CD14-positive monocyte (primary cell): ENCODE measurements at regions not wholly inside any gene's neighbourhood (a gene's known extent, or its start where the extent isn't known, plus 50 kb on each side); places are given as distances from the start of the nearest gene placed in this dataset.
"Not testable (repeated sequence)": the region's sequence is repeated elsewhere in the genome, so short reads cannot be mapped to it uniquely, and the experiment has no call there.

Experiments
- DNase-seq, 3 donors: peaks; one replicate each; pipeline ENCODE4 v3.0.0-alpha.2; 2011 to 2022
- H2AFZ ChIP-seq: 2 replicates; pipeline ENCODE4 v1.6.0; 2012; ENCODE audit warnings: mild to moderate bottlenecking, low read depth, low read length, inconsistent platforms; ENCODE audit not compliant: insufficient read depth, poor library complexity, severe bottlenecking
- H3K27ac ChIP-seq, 2 donors: 1 replicate in 1 of 2; 2 replicates in 1 of 2; pipeline ENCODE4 v1.5.1; 2012 to 2013; ENCODE audit warnings: low read length in 2 of 2, control low read depth in 1 of 2, inconsistent platforms in 1 of 2, low read depth in 1 of 2, mild to moderate bottlenecking in 1 of 2
- H3K27me3 ChIP-seq, 2 donors: one replicate each; pipeline versions ENCODE4 v1.6.0 to v1.6.1; 2011 to 2013; ENCODE audit warnings: low read length in 2 of 2; ENCODE audit not compliant: control insufficient read depth in 2 of 2, insufficient read depth in 2 of 2
- H3K36me3 ChIP-seq, 2 donors: replicated peaks in 1 of 2; 1 replicate in 1 of 2; 2 replicates in 1 of 2; pipeline versions ENCODE4 v1.5.1 to v1.6.1; 2012 to 2013; ENCODE audit warnings: low read length in 2 of 2, control low read depth in 1 of 2, inconsistent platforms in 1 of 2, mild to moderate bottlenecking in 1 of 2; ENCODE audit not compliant: insufficient read depth in 2 of 2, control insufficient read depth in 1 of 2
- H3K4me1 ChIP-seq, 2 donors: 1 replicate in 1 of 2; 2 replicates in 1 of 2; pipeline versions ENCODE4 v1.5.1 to v1.6.1; 2012 to 2013; ENCODE audit warnings: low read length in 2 of 2, control low read depth in 1 of 2, inconsistent platforms in 1 of 2, mild to moderate bottlenecking in 1 of 2, moderate library complexity in 1 of 2; ENCODE audit not compliant: insufficient read depth in 2 of 2, control insufficient read depth in 1 of 2
- H3K4me2 ChIP-seq: replicated peaks from 2 replicates; pipeline ENCODE3; 2012; ENCODE audit warnings: low read length, moderate library complexity, mild to moderate bottlenecking; ENCODE audit not compliant: poor library complexity, severe bottlenecking; ENCODE audit errors: extremely low read depth
- H3K4me3 ChIP-seq, 3 experiments: fragments of 200-600 bp in 1 of 3; sonication (generic) in 1 of 3; replicated peaks in 1 of 3; 1 replicate in 2 of 3; 2 replicates in 1 of 3; pipeline ENCODE4 v1.5.1; 2011 to 2013; ENCODE audit warnings: low read length in 3 of 3, mild to moderate bottlenecking in 3 of 3, control low read depth in 2 of 3, low read depth in 2 of 3, inconsistent platforms in 1 of 3, moderate library complexity in 1 of 3
- H3K79me2 ChIP-seq: 2 replicates; pipeline ENCODE4 v1.6.0; 2012; ENCODE audit warnings: mild to moderate bottlenecking, control low read depth, inconsistent platforms, low read length, moderate library complexity; ENCODE audit not compliant: insufficient read depth
- H3K9ac ChIP-seq: 2 replicates; pipeline ENCODE4 v1.6.0; 2017; ENCODE audit warnings: low read length, mild to moderate bottlenecking; ENCODE audit not compliant: insufficient read depth, poor library complexity, severe bottlenecking
- H3K9me3 ChIP-seq, 2 donors: replicated peaks in 1 of 2; 1 replicate in 1 of 2; 2 replicates in 1 of 2; pipeline versions ENCODE4 v1.5.1 to v1.6.1; 2012 to 2013; ENCODE audit warnings: low read length in 2 of 2, control low read depth in 1 of 2; ENCODE audit not compliant: control insufficient read depth in 1 of 2, insufficient read depth in 1 of 2
- H4K20me1 ChIP-seq: 2 replicates; pipeline ENCODE4 v1.6.0; 2012; ENCODE audit warnings: mild to moderate bottlenecking, low read length, control low read depth, moderate library complexity; ENCODE audit not compliant: insufficient read depth
- H3K27ac Mint-ChIP-seq, 7 donors: one replicate each; pipeline ENCODE4 v1.8.0; 2020; ENCODE audit warnings: mild to moderate bottlenecking in 7 of 7, mixed read lengths in 7 of 7, moderate library complexity in 6 of 7, inconsistent platforms in 2 of 7
- H3K27me3 Mint-ChIP-seq, 3 donors: one replicate each; pipeline ENCODE4 v1.8.0; 2021 to 2022; ENCODE audit warnings: low read depth in 3 of 3, mild to moderate bottlenecking in 3 of 3, mixed read lengths in 3 of 3, moderate library complexity in 3 of 3, inconsistent platforms in 1 of 3
- H3K36me3 Mint-ChIP-seq, 2 donors: one replicate each; pipeline ENCODE4 v1.8.0; 2020; ENCODE audit warnings: mixed read lengths in 2 of 2, inconsistent platforms in 1 of 2, mild to moderate bottlenecking in 1 of 2
- H3K4me1 Mint-ChIP-seq: one replicate; pipeline ENCODE4 v1.8.0; 2020; ENCODE audit warnings: mild to moderate bottlenecking, mixed read lengths
- H3K4me3 Mint-ChIP-seq, 2 donors: one replicate each; pipeline ENCODE4 v1.8.0; 2020; ENCODE audit warnings: mild to moderate bottlenecking in 2 of 2, mixed read lengths in 2 of 2, moderate library complexity in 1 of 2
- H3K9me3 Mint-ChIP-seq, 7 donors: one replicate each; pipeline ENCODE4 v1.8.0; 2020 to 2022; ENCODE audit warnings: mixed read lengths in 7 of 7, mild to moderate bottlenecking in 6 of 7, moderate library complexity in 6 of 7, inconsistent platforms in 2 of 7
- WGBS: methylation state at CpG from one replicate; pipeline ENCODE4 v1.1.5; 2013; ENCODE audit warnings: missing lambda C conversion rate; ENCODE audit not compliant: insufficient coverage; 5-methylcytosine and 5-hydroxymethylcytosine counted together
- intact Hi-C, 2 donors: fragments of 100-400 bp; cut with micrococcal nuclease; formaldehyde crosslinking; loops; one replicate each; pipeline versions ENCODE4 v1.15.0 to v1.15.1; 2023

DNA sequence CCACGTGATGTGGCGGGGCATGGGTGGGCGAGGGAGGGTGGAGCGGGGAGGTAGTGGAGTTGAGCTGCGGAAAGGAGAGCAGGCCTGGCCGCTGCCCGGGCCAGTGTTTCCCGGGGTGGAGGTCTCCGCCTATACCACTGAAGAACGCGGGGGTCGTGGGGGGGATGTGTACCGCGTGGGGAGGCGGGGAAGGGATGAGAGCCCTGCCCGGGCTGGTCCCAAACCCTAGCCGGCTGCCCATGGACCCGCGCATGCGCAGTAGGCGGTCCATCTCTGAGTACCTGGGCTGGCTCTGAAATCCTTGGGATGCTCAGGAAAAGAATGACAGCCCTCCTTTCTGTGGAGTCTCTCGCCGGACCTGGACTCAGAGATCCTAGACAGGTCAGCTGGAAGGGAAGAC is 3927.8 kb upstream of the OR11H1 start:
- peaks cover 55 to 62% of the 10 kb centered on the region in 2 donors for H3K9me3 ChIP-seq
- H3K27me3 Mint-ChIP-seq, H3K4me1 Mint-ChIP-seq, H2AFZ ChIP-seq, intact Hi-C loops, H4K20me1 ChIP-seq, H3K27me3 ChIP-seq, H3K27ac Mint-ChIP-seq, H3K9ac ChIP-seq, H3K4me3 ChIP-seq, H3K36me3 ChIP-seq, H3K4me2 ChIP-seq, DNase-seq, H3K4me1 ChIP-seq, H3K27ac ChIP-seq, H3K79me2 ChIP-seq, H3K36me3 Mint-ChIP-seq, H3K4me3 Mint-ChIP-seq: not testable (repeated sequence)
- H3K9me3 Mint-ChIP-seq, result peaks cover 34 to 60% (median 58%) of the 10 kb centered on the region in 7 donors
- 79% methylated on average over 18 of the region's 23 CpGs for WGBS

DNA sequence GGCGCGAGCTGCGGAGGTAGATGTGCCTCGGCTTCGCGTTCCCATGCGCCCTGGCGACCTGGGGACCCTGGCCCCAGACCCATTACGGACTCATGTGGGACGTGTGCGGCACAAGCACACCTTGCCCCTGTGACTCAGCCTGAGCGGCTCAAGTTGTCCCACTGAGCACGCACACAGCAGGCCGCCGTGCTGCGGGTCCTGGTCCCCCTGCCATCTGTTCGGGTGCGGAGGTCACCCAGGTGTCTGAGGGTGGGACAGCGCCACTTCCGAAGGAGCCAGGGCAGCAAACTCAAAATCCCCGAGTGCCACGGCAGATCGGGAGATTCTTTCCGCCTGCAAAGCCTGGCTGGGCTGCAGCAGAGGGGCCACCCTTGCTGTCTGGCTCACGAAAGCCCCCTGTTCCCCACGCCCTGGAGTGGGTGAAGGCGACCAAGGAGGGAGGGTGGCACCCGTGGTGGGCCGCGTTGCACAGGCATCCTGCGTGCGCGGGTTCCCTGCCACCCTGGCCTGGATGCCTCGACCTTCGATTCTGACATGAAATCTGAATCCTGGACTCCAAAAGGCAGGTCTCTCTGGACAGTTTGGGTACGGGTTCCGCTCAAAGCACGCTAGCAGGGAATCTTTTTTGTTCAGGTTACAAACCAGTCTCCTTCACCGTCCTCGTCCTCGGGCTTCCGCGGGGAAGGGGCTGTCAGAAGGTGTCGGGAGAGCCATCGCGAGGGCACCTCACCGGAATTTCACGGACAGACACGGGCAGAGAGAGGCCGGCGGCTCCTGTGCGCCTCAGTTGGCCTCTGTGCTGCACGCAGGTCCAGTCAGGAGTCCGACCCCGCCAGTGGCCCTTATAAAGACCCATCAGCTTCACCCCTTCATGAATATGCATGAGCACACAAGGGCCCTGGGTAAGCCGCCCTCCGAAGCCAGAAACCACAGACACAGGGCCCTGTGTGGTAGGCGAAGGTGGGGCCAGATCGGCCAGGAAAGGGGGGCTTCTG is 3926.8 kb upstream of the OR11H1 start:
- Mint-ChIP-seq H3K9me3 (peaks cover 42 to 71% (median 68%) of the 10 kb centered on the region in 7 donors), H3K27ac (peak overlapping the region in 1 of 7 donors; percentile 14)
- H3K4me1 ChIP-seq, DNase-seq, H3K9ac ChIP-seq, H3K4me3 ChIP-seq, H3K4me1 Mint-ChIP-seq, H4K20me1 ChIP-seq, H3K79me2 ChIP-seq, H3K36me3 ChIP-seq, H3K27me3 Mint-ChIP-seq, intact Hi-C loops, H3K4me3 Mint-ChIP-seq, H3K4me2 ChIP-seq, H3K27me3 ChIP-seq, H2AFZ ChIP-seq, H3K27ac ChIP-seq, H3K36me3 Mint-ChIP-seq: not testable (repeated sequence)
- 78% methylated on average over 55 of the region's 59 CpGs for WGBS
- peaks cover 66 to 68% of the 10 kb centered on the region in 2 donors for H3K9me3 ChIP-seq

DNA sequence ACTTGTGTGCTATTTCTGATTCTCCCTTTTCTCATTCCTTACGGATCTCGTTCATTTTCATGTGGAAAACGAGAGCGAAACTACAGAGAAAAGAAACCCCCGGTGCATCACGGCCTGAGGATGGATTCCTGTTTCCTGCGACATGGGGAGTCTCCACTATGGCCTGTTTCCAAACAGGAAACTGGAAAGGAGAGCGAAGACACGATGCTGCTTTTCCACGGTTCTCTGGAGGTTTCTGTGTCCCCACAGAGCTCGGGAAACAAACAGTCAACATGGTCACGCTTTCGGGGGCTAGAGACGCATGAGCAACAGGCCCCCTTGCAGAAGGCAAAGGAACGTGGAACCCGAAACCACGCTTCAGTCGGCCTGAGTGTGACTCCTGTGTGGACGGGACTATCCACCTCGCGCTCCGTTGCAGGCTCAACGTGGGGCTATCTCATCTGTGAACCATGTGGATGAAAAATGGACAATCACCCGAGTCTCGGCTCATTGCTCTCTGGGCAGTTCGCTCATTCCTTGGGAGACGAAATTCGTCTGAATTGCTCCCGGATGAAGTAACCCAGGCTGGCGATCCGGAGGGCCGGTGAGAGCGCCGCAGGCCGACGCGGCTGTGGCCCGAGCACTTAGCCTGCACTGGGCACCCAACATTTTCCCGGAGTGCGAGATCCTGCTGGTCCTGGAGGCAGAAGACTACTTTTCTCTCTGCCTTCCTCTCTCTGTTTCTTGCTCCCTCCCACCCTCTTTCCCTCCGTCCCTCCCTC is 3923.2 kb upstream of the OR11H1 start:
- H3K4me3 Mint-ChIP-seq, DNase-seq, H3K36me3 ChIP-seq, H3K27ac Mint-ChIP-seq, H3K27me3 Mint-ChIP-seq, H3K79me2 ChIP-seq, H3K4me3 ChIP-seq, H4K20me1 ChIP-seq, H3K36me3 Mint-ChIP-seq, intact Hi-C loops, H2AFZ ChIP-seq, H3K27me3 ChIP-seq, H3K4me2 ChIP-seq, H3K9ac ChIP-seq, H3K4me1 Mint-ChIP-seq, H3K4me1 ChIP-seq, H3K27ac ChIP-seq: not testable (repeated sequence)
- peaks cover 54 to 55% of the 10 kb centered on the region in 2 donors for H3K9me3 ChIP-seq
- H3K9me3 Mint-ChIP-seq, result peaks cover 38 to 68% (median 61%) of the 10 kb centered on the region in 7 donors
- 65% methylated on average over 38 of the region's 41 CpGs for WGBS
